Mammary epithelial cell (primary cell): ENCODE measurements at regions not wholly inside any gene's neighbourhood (a gene's known extent, or its start where the extent isn't known, plus 50 kb on each side); places are given as distances from the start of the nearest gene placed in this dataset.

Experiments used
- EZH2 ChIP-seq: IDR thresholded peaks from 2 replicates; pipeline ENCODE4 v1.6.1; 2012; ENCODE audit warnings: low read length, inconsistent platforms, borderline replicate concordance
- TF ChIP-seq, protein P1 (sequence below), 2 donors: IDR thresholded peaks in 1 of 2; conservative IDR thresholded peaks in 1 of 2; 2 replicates each; pipeline ENCODE4 v1.5.1; 2011 to 2012; ENCODE audit warnings: inconsistent platforms in 2 of 2, low read length in 2 of 2, mild to moderate bottlenecking in 2 of 2, control low read depth in 1 of 2, low read depth in 1 of 2; ENCODE audit not compliant: insufficient read depth in 1 of 2; ENCODE audit errors: extremely low read depth in 1 of 2

DNA sequence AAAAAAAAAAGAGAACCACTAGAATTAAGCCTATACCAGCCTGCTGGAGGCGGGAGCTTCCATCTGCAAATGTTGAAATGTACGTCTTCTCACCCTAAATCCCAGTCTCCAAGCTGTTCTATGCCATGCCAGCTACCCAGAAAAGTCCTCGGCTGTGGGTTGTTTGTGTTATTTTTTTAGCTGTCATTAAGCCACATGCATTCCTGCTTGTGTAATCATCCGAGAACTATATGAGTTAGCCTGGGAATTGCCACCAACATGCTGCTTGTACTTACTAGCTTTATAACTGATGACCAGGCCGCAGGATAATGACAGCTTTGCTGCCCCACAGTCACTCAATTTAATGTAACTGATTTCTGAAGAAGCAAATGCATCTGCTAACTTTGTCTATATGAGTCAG is 313.9 kb upstream of the SALL1 start:
- TF ChIP-seq, protein P1, sequence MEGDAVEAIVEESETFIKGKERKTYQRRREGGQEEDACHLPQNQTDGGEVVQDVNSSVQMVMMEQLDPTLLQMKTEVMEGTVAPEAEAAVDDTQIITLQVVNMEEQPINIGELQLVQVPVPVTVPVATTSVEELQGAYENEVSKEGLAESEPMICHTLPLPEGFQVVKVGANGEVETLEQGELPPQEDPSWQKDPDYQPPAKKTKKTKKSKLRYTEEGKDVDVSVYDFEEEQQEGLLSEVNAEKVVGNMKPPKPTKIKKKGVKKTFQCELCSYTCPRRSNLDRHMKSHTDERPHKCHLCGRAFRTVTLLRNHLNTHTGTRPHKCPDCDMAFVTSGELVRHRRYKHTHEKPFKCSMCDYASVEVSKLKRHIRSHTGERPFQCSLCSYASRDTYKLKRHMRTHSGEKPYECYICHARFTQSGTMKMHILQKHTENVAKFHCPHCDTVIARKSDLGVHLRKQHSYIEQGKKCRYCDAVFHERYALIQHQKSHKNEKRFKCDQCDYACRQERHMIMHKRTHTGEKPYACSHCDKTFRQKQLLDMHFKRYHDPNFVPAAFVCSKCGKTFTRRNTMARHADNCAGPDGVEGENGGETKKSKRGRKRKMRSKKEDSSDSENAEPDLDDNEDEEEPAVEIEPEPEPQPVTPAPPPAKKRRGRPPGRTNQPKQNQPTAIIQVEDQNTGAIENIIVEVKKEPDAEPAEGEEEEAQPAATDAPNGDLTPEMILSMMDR (conservative IDR thresholded peaks at IDR 0.05 in 1 of 2, IDR thresholded peaks at IDR 0.05 in 1 of 2; ENCODE audit: extremely low read depth in 1 of 2, insufficient read depth in 1 of 2, low read depth in 1 of 2, low read length in 2 of 2): no peak
- TF ChIP-seq EZH2: no peak
